Activated naive CD8-positive, alpha-beta T cell treated with anti-CD3 and anti-CD28 coated beads, Interleukin-2, amount 10 ng/mL, durations not matched to agents 7 days and 5 days (primary cell): ENCODE measurements at regions not wholly inside any gene's neighbourhood (a gene's known extent, or its start where the extent isn't known, plus 50 kb on each side); places are given as distances from the start of the nearest gene placed in this dataset.

ENCODE experiments used
- ATAC-seq: fragments of 150-1000 bp; cut with Tn5 transposase; one replicate; pipeline ENCODE4 v1.10.0; 2021; ENCODE audit warnings: low read depth, moderate library complexity
- POLR2A ChIA-PET: fragments of 350-600 bp; sonication (Branson Sonifier 250); formaldehyde crosslinking; loops from one replicate; lab custom pipeline; 2021; ENCODE audit warnings: antibody characterized with exemption; lab: Charles Lee
- DNase-seq: peaks from one replicate; pipeline ENCODE4 v3.0.0; 2021
- H3K27ac Mint-ChIP-seq: one replicate; pipeline ENCODE4 v1.8.0; 2022; ENCODE audit warnings: mild to moderate bottlenecking, mixed read lengths
- H3K27me3 Mint-ChIP-seq: one replicate; pipeline ENCODE4 v1.8.0; 2022; ENCODE audit warnings: mild to moderate bottlenecking, moderate library complexity, mixed read lengths
- H3K36me3 Mint-ChIP-seq: one replicate; pipeline ENCODE4 v1.8.0; 2021; ENCODE audit warnings: mild to moderate bottlenecking, mixed read lengths
- H3K4me1 Mint-ChIP-seq: one replicate; pipeline ENCODE4 v1.8.0; 2021; ENCODE audit warnings: mixed read lengths
- H3K4me3 Mint-ChIP-seq: one replicate; pipeline ENCODE4 v1.8.0; 2022; ENCODE audit warnings: mild to moderate bottlenecking, moderate library complexity, mixed read lengths
- H3K9me3 Mint-ChIP-seq: one replicate; pipeline ENCODE4 v1.8.0; 2021; ENCODE audit warnings: mixed read lengths

- peaks cover 1% of the 10 kb centered on the region for H3K9me3 Mint-ChIP-seq
- H3K36me3 Mint-ChIP-seq, result no peaks in the 10 kb centered on the region
- H3K4me1 Mint-ChIP-seq, result peaks cover 14% of the 10 kb centered on the region
- H3K27me3 Mint-ChIP-seq, result peaks cover 3% of the 10 kb centered on the region
- H3K4me3 Mint-ChIP-seq, result no peak overlapping the region
- DNase-seq (no peak), ATAC-seq (no peak)
- no peak overlapping the region for H3K27ac Mint-ChIP-seq
- POLR2A ChIA-PET, result no interaction called here
Observed at GRCh38 chr2:148567716-148568115, 76.8 kb upstream of the EPC2 start.

DNA sequence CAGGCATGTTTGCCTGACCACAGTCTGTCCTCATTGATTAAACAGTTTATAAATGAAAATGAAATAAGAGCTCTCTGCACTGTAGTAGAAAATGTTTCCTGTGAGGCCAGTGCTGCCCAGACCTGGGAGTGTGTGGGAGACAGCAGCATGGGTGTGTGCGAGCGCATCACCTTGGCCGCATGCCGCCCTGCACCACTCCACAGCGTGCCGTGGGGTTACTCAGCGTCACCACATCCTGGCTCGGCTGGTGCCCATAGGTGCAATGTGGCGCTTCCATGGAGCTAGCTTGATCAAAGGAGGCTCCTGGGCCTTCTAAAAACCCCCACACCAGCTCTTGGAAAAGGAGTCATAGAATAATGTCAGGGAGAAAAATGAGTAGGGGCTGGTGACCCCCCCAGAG, 76.0 kb upstream of the EPC2 start:
- Mint-ChIP-seq H3K4me3 (no peak overlapping the region), H3K9me3 (peaks cover 1% of the 10 kb centered on the region)

DNA sequence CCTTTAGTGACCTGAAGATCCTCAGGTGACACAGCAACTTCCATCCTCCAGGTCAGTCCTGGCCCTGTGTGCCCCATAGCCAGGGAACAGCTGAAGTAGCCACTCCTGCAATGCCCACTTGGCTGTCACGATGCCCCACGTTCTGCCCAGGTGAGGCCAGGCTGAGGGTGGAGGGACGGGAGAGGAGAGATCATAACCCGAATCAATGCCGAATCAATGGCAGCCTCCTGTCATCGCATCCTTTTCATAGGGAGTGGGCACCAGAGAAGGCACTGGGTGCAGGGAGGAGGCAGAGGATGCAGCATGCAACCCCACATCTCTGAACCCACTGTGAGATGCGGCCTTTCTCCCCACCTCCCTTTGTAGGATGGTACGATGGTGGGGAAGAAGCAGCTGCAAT, 75.3 kb upstream of the EPC2 start:
- ATAC-seq, result no peak
- Mint-ChIP-seq H3K4me3 (no peak overlapping the region), H3K4me1 (peaks cover 13% of the 10 kb centered on the region), H3K27ac (no peak overlapping the region), H3K9me3 (peaks cover 1% of the 10 kb centered on the region), H3K36me3 (no peaks in the 10 kb centered on the region), H3K27me3 (peaks cover 2% of the 10 kb centered on the region)
- POLR2A ChIA-PET, result no interaction called here
- no peak for DNase-seq

More for the DNA sequence above, 76.0 kb upstream of the EPC2 start:
- no peaks in the 10 kb centered on the region for H3K36me3 Mint-ChIP-seq
- peaks cover 14% of the 10 kb centered on the region for H3K4me1 Mint-ChIP-seq
- POLR2A ChIA-PET, result no interaction called here
- ATAC-seq, result peak; percentile 70
- no peak overlapping the region for H3K27ac Mint-ChIP-seq
- H3K27me3 Mint-ChIP-seq, result peaks cover 2% of the 10 kb centered on the region
- no peak for DNase-seq

DNA sequence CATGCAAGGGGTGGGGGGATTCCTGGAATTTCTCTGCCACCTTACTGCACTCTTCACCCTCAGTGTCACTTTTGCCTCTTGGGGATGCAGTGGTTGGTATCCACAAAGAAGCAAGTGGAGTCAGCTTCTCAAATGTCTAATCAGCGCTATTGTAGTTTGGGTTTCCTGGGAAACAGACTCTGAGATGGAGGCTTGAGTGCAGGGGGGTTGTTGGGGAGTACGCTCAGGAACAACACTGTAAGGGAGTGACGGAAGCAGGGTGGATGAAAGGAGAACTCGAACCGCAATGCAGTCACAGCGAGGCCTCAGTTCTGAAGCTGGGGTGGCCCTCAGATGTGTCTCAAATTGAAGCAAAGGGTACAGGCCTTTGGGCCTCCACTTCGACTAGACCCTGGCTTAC, 73.6 kb upstream of the EPC2 start:
- no peaks in the 10 kb centered on the region for H3K36me3 Mint-ChIP-seq
- peaks cover 6% of the 10 kb centered on the region for H3K27me3 Mint-ChIP-seq
- H3K4me3 Mint-ChIP-seq, result no peak overlapping the region
- H3K27ac Mint-ChIP-seq, result no peak overlapping the region
- POLR2A ChIA-PET, result no interaction called here
- ATAC-seq (no peak), DNase-seq (no peak)
- peaks cover 12% of the 10 kb centered on the region for H3K4me1 Mint-ChIP-seq
- H3K9me3 Mint-ChIP-seq, result peaks cover 1% of the 10 kb centered on the region

DNA sequence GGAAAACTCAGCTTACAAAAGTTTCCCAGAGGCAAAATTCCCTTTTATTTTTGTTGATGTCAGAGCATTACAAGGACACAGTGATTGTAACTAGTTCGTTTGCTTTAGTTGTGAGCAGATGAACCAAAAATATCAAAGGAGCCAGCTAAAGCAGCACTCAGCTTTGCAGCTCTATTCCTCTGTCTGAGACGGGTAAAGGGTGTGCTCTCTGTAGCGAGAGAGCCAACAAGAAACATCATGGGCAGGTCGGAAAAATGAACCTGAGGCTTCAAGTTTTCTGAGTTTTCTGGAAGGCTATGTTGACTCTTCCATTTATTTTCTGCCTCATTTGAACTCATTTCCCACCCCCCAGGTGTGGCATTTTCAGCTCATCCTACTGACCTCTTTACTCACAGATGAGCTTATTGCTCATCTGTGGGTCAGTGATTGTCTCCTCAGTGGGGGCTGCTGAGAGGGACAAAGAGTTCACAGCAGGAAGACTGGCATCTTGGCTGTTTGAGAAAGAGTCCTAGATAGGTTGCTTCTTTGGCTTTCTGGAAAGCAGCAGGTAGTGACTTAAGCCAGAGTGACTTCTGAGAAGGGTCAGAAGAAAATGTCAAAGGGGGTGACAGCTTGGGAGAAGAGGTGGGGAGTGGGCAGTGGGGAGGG, 66.6 kb upstream of the EPC2 start:
- ATAC-seq (no peak), DNase-seq (no peak)
- Mint-ChIP-seq H3K4me3 (no peak overlapping the region), H3K27ac (no peak overlapping the region), H3K9me3 (no peaks in the 10 kb centered on the region), H3K27me3 (peaks cover 16% of the 10 kb centered on the region), H3K36me3 (no peaks in the 10 kb centered on the region), H3K4me1 (peaks cover 2% of the 10 kb centered on the region)
- POLR2A ChIA-PET, result no interaction called here

- Mint-ChIP-seq H3K36me3 (no peaks in the 10 kb centered on the region), H3K9me3 (no peaks in the 10 kb centered on the region)
- DNase-seq, result no peak
Observed at GRCh38 chr2:148578493-148578884, 66.1 kb upstream of the EPC2 start.

GRCh38 chr2:148582679-148583511, 61.7 kb upstream of the EPC2 start:
- Mint-ChIP-seq H3K27me3 (peaks cover 13% of the 10 kb centered on the region), H3K36me3 (no peaks in the 10 kb centered on the region), H3K4me1 (peaks cover 7% of the 10 kb centered on the region), H3K27ac (no peak overlapping the region), H3K9me3 (no peaks in the 10 kb centered on the region), H3K4me3 (no peak overlapping the region)
- ATAC-seq (no peak), DNase-seq (no peak)
- POLR2A ChIA-PET, result no interaction called here

More at GRCh38 chr2:148578493-148578884, 66.1 kb upstream of the EPC2 start:
- H3K27ac Mint-ChIP-seq, result no peak overlapping the region
- no peak overlapping the region for H3K4me3 Mint-ChIP-seq
- peaks cover 16% of the 10 kb centered on the region for H3K27me3 Mint-ChIP-seq
- H3K4me1 Mint-ChIP-seq, result peaks cover 7% of the 10 kb centered on the region
- POLR2A ChIA-PET, result no interaction called here
- no peak for ATAC-seq

GRCh38 chr2:148585696-148586095, 58.9 kb upstream of the EPC2 start:
- no peak for ATAC-seq
- Mint-ChIP-seq H3K36me3 (no peaks in the 10 kb centered on the region), H3K27ac (no peak overlapping the region), H3K9me3 (no peaks in the 10 kb centered on the region), H3K4me1 (peaks cover 7% of the 10 kb centered on the region), H3K4me3 (no peak overlapping the region), H3K27me3 (peaks cover 5% of the 10 kb centered on the region)
- no peak for DNase-seq
- POLR2A ChIA-PET, result no interaction called here

GRCh38 chr2:148586522-148587128, 57.9 kb upstream of the EPC2 start:
- POLR2A ChIA-PET, result no interaction called here
- Mint-ChIP-seq H3K9me3 (no peaks in the 10 kb centered on the region), H3K27ac (no peak overlapping the region), H3K4me1 (peaks cover 7% of the 10 kb centered on the region), H3K27me3 (peaks cover 3% of the 10 kb centered on the region), H3K36me3 (no peaks in the 10 kb centered on the region), H3K4me3 (no peak overlapping the region)
- ATAC-seq (no peak), DNase-seq (no peak)

- DNase-seq (no peak), ATAC-seq (no peak)
- no peak overlapping the region for H3K27ac Mint-ChIP-seq
- no peaks in the 10 kb centered on the region for H3K36me3 Mint-ChIP-seq
- POLR2A ChIA-PET, result no interaction called here
- no peaks in the 10 kb centered on the region for H3K4me1 Mint-ChIP-seq
- H3K9me3 Mint-ChIP-seq, result no peaks in the 10 kb centered on the region
- H3K27me3 Mint-ChIP-seq, result peaks cover 3% of the 10 kb centered on the region
- no peak overlapping the region for H3K4me3 Mint-ChIP-seq
Observed at GRCh38 chr2:148590612-148591011, 53.9 kb upstream of the EPC2 start.

DNA sequence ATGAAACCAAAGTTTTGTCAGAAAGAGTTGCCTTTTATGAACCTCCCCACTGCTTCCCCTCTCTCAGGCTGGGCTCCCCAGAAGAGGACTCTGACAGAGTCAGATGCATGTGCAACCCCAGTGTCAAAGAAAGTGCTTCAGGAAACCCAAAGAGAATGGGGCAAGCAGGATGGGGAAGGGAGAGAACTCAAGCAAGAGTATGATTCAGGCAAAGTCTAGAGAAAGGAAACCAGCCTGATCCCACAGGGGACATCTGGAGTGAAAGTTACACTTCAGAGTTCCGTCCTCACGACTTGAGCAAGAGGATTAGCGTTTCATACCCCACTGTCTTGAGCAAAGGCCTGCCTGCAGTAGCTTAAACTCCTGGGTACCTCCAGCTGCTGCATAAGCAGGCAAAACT, 51.8 kb upstream of the EPC2 start:
- DNase-seq (no peak), ATAC-seq (no peak)
- H3K27me3 Mint-ChIP-seq, result no peaks in the 10 kb centered on the region
- POLR2A ChIA-PET, result no interaction called here
- H3K9me3 Mint-ChIP-seq, result no peaks in the 10 kb centered on the region
- no peaks in the 10 kb centered on the region for H3K4me1 Mint-ChIP-seq
- H3K4me3 Mint-ChIP-seq, result no peak overlapping the region
- H3K36me3 Mint-ChIP-seq, result no peaks in the 10 kb centered on the region
- H3K27ac Mint-ChIP-seq, result no peak overlapping the region

DNA sequence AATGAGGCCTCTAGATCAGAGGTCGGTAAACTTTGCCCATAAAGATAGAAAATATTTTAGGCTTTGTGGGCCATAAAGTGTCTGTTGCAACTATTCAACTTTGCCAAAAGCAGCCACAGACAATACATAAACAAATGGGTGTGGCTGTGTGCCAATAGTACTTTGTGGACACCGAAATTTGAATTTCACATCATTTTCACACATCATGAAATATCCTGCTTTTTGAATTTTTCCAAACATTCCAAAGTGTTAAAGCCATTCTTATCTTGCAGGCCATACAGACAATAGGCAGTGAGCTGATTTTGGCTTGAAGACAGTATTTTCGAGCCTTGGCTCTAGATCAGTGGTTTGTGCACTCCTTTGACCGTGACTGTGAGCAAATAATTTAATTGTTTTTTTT, 51.1 kb upstream of the EPC2 start:
- Mint-ChIP-seq H3K27ac (no peak overlapping the region), H3K36me3 (no peaks in the 10 kb centered on the region), H3K9me3 (no peaks in the 10 kb centered on the region), H3K27me3 (no peaks in the 10 kb centered on the region), H3K4me3 (no peak overlapping the region), H3K4me1 (no peaks in the 10 kb centered on the region)
- POLR2A ChIA-PET, result no interaction called here
- no peak for ATAC-seq
- no peak for DNase-seq

GRCh38 chr2:148594216-148594615, 50.3 kb upstream of the EPC2 start:
- DNase-seq, result no peak
- POLR2A ChIA-PET, result no interaction called here
- no peak for ATAC-seq
- no peak overlapping the region for H3K4me3 Mint-ChIP-seq
- H3K27ac Mint-ChIP-seq, result no peak overlapping the region
- H3K9me3 Mint-ChIP-seq, result no peaks in the 10 kb centered on the region
- H3K36me3 Mint-ChIP-seq, result no peaks in the 10 kb centered on the region
- H3K27me3 Mint-ChIP-seq, result no peaks in the 10 kb centered on the region
- no peaks in the 10 kb centered on the region for H3K4me1 Mint-ChIP-seq
